Mucosa of rectum (tissue), 2 donors: ENCODE measurements at regions not wholly inside any gene's neighbourhood (a gene's known extent, or its start where the extent isn't known, plus 50 kb on each side); places are given as distances from the start of the nearest gene placed in this dataset.

Source experiments
- H3K27ac ChIP-seq, 2 donors: one replicate each; pipeline ENCODE4 v1.7.0; 2013; ENCODE audit warnings: inconsistent platforms in 2 of 2, low read depth in 2 of 2, low read length in 2 of 2
- H3K27me3 ChIP-seq, 2 donors: one replicate each; pipeline ENCODE4 v1.7.0; 2013; ENCODE audit warnings: low read length in 2 of 2; ENCODE audit not compliant: control insufficient read depth in 2 of 2, insufficient read depth in 2 of 2
- H3K36me3 ChIP-seq, 2 donors: one replicate each; pipeline ENCODE4 v1.7.0; 2013; ENCODE audit warnings: low read length in 2 of 2; ENCODE audit not compliant: control insufficient read depth in 2 of 2, insufficient read depth in 2 of 2
- H3K4me1 ChIP-seq, 2 donors: one replicate each; pipeline ENCODE4 v1.7.0; 2013; ENCODE audit warnings: low read length in 2 of 2, mild to moderate bottlenecking in 1 of 2; ENCODE audit not compliant: control insufficient read depth in 2 of 2, insufficient read depth in 2 of 2
- H3K4me3 ChIP-seq, 2 donors: one replicate each; pipeline ENCODE4 v1.7.0; 2013; ENCODE audit warnings: low read length in 2 of 2
- H3K9ac ChIP-seq, 2 donors: one replicate each; pipeline ENCODE4 v1.7.0; 2013; ENCODE audit warnings: low read length in 2 of 2, low read depth in 1 of 2, mild to moderate bottlenecking in 1 of 2
- H3K9me3 ChIP-seq, 2 donors: one replicate each; pipeline ENCODE4 v1.7.0; 2013; ENCODE audit warnings: low read length in 2 of 2; ENCODE audit not compliant: control insufficient read depth in 2 of 2
- donor health status: healthy.
- donor health status: Normal muscosa, but diverticular disease.

GRCh38 chr2:151113318-151113717 is 148.3 kb downstream of the RBM43 start:
- H3K27ac ChIP-seq: no peak overlapping the region
- no peak overlapping the region for H3K9ac ChIP-seq
- no peaks in the 10 kb centered on the region for H3K36me3 ChIP-seq
- H3K4me1 ChIP-seq: no peaks in the 10 kb centered on the region
- no peaks in the 10 kb centered on the region for H3K9me3 ChIP-seq
- H3K27me3 ChIP-seq: no peaks in the 10 kb centered on the region
- no peak overlapping the region for H3K4me3 ChIP-seq

- Histone ChIP-seq H3K9ac (no peak overlapping the region), H3K27me3 (no peaks in the 10 kb centered on the region), H3K27ac (no peak overlapping the region), H3K4me1 (no peaks in the 10 kb centered on the region), H3K4me3 (no peak overlapping the region), H3K36me3 (no peaks in the 10 kb centered on the region), H3K9me3 (no peaks in the 10 kb centered on the region)
These were observed 149.9 kb downstream of the RBM43 start for GRCh38 chr2:151111599-151112278.

- H3K4me3 ChIP-seq: no peak overlapping the region
- no peaks in the 10 kb centered on the region for H3K36me3 ChIP-seq
- H3K27ac ChIP-seq: no peak overlapping the region
- H3K9ac ChIP-seq: no peak overlapping the region
- H3K4me1 ChIP-seq: no peaks in the 10 kb centered on the region
- H3K27me3 ChIP-seq: no peaks in the 10 kb centered on the region
- H3K9me3 ChIP-seq: no peaks in the 10 kb centered on the region
These were observed 154.7 kb downstream of the RBM43 start for GRCh38 chr2:151106805-151107506.

- H3K36me3 ChIP-seq: no peaks in the 10 kb centered on the region
- H3K27me3 ChIP-seq: no peaks in the 10 kb centered on the region
- no peak overlapping the region for H3K27ac ChIP-seq
- H3K9ac ChIP-seq: no peak overlapping the region
- H3K4me3 ChIP-seq: no peak overlapping the region
- no peaks in the 10 kb centered on the region for H3K9me3 ChIP-seq
- no peaks in the 10 kb centered on the region for H3K4me1 ChIP-seq
These were observed 158.1 kb downstream of the RBM43 start for GRCh38 chr2:151103551-151103950.

- H3K27me3 ChIP-seq: no peaks in the 10 kb centered on the region
- no peaks in the 10 kb centered on the region for H3K36me3 ChIP-seq
- no peak overlapping the region for H3K4me3 ChIP-seq
- no peaks in the 10 kb centered on the region for H3K9me3 ChIP-seq
- no peak overlapping the region for H3K27ac ChIP-seq
- H3K4me1 ChIP-seq: no peaks in the 10 kb centered on the region
- no peak overlapping the region for H3K9ac ChIP-seq
These were observed 159.4 kb downstream of the RBM43 start for GRCh38 chr2:151102226-151102625.

- H3K27me3 ChIP-seq: no peaks in the 10 kb centered on the region
- no peaks in the 10 kb centered on the region for H3K4me1 ChIP-seq
- H3K36me3 ChIP-seq: no peaks in the 10 kb centered on the region
- no peak overlapping the region for H3K4me3 ChIP-seq
- no peak overlapping the region for H3K9ac ChIP-seq
- no peak overlapping the region for H3K27ac ChIP-seq
- H3K9me3 ChIP-seq: no peaks in the 10 kb centered on the region
These were observed 162.8 kb downstream of the RBM43 start for GRCh38 chr2:151098841-151099240.

- Histone ChIP-seq H3K4me3 (no peak overlapping the region), H3K36me3 (no peaks in the 10 kb centered on the region), H3K9ac (no peak overlapping the region), H3K27ac (no peak overlapping the region), H3K4me1 (no peaks in the 10 kb centered on the region), H3K27me3 (no peaks in the 10 kb centered on the region), H3K9me3 (no peaks in the 10 kb centered on the region)
These were observed 163.8 kb downstream of the RBM43 start for GRCh38 chr2:151097895-151098294.

GRCh38 chr2:151097128-151097527 is 164.5 kb downstream of the RBM43 start:
- H3K4me3 ChIP-seq: no peak overlapping the region
- no peak overlapping the region for H3K9ac ChIP-seq
- no peaks in the 10 kb centered on the region for H3K4me1 ChIP-seq
- no peaks in the 10 kb centered on the region for H3K9me3 ChIP-seq
- H3K27me3 ChIP-seq: no peaks in the 10 kb centered on the region
- no peak overlapping the region for H3K27ac ChIP-seq
- H3K36me3 ChIP-seq: no peaks in the 10 kb centered on the region

- no peaks in the 10 kb centered on the region for H3K27me3 ChIP-seq
- no peaks in the 10 kb centered on the region for H3K9me3 ChIP-seq
- no peaks in the 10 kb centered on the region for H3K36me3 ChIP-seq
- H3K27ac ChIP-seq: no peak overlapping the region
- no peaks in the 10 kb centered on the region for H3K4me1 ChIP-seq
- H3K4me3 ChIP-seq: no peak overlapping the region
- H3K9ac ChIP-seq: no peak overlapping the region
These were observed 165.4 kb downstream of the RBM43 start for GRCh38 chr2:151096235-151096634.

GRCh38 chr2:151095463-151095862 is 166.2 kb downstream of the RBM43 start:
- no peaks in the 10 kb centered on the region for H3K27me3 ChIP-seq
- no peak overlapping the region for H3K4me3 ChIP-seq
- H3K36me3 ChIP-seq: no peaks in the 10 kb centered on the region
- no peak overlapping the region for H3K9ac ChIP-seq
- no peaks in the 10 kb centered on the region for H3K9me3 ChIP-seq
- no peak overlapping the region for H3K27ac ChIP-seq
- H3K4me1 ChIP-seq: no peaks in the 10 kb centered on the region
